ENCODE measurements at regions not wholly inside any gene's neighbourhood (a gene's known extent, or its start where the extent isn't known, plus 50 kb on each side); places are given as distances from the start of the nearest gene placed in this dataset.

DNA sequence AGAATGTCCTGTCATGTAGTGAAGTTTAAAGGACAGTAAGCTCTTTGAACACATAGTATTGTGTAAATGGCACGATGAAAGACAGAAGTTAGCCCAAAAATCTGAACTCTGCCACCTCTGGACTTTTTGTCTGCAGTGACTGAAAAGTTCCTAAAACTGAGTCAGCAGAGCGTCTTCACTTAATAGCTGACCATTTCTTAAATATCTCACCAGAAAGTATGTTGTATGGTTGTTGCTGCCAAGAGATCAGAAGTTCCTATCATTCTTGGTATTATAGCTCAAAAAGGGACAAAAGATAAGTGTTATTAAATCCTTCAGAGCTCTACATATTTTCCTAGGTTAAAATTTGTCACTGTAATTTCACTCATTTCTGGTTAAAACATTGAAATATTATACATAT is 1003.0 kb downstream of the TTLL7 start:
- no peak for TF ChIP-seq MXD4 (CRISPR knock-in tag; IDR thresholded peaks at IDR 0.05; ENCODE audit: borderline replicate concordance)
- TF ChIP-seq, protein P1, sequence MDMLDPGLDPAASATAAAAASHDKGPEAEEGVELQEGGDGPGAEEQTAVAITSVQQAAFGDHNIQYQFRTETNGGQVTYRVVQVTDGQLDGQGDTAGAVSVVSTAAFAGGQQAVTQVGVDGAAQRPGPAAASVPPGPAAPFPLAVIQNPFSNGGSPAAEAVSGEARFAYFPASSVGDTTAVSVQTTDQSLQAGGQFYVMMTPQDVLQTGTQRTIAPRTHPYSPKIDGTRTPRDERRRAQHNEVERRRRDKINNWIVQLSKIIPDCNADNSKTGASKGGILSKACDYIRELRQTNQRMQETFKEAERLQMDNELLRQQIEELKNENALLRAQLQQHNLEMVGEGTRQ (CRISPR knock-in tag; IDR thresholded peaks at IDR 0.05), result no peak
- no peak for TF ChIP-seq ZNF219 (CRISPR knock-in tag; IDR thresholded peaks at IDR 0.05; ENCODE audit: borderline replicate concordance)
- no peak for TF ChIP-seq ATF1 (CRISPR knock-in tag; IDR thresholded peaks at IDR 0.05)
- TF ChIP-seq FOXJ3 (CRISPR knock-in tag; IDR thresholded peaks at IDR 0.05; ENCODE audit: borderline replicate concordance), result no peak
- TF ChIP-seq, protein P2, sequence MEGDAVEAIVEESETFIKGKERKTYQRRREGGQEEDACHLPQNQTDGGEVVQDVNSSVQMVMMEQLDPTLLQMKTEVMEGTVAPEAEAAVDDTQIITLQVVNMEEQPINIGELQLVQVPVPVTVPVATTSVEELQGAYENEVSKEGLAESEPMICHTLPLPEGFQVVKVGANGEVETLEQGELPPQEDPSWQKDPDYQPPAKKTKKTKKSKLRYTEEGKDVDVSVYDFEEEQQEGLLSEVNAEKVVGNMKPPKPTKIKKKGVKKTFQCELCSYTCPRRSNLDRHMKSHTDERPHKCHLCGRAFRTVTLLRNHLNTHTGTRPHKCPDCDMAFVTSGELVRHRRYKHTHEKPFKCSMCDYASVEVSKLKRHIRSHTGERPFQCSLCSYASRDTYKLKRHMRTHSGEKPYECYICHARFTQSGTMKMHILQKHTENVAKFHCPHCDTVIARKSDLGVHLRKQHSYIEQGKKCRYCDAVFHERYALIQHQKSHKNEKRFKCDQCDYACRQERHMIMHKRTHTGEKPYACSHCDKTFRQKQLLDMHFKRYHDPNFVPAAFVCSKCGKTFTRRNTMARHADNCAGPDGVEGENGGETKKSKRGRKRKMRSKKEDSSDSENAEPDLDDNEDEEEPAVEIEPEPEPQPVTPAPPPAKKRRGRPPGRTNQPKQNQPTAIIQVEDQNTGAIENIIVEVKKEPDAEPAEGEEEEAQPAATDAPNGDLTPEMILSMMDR (IDR thresholded peaks at IDR 0.05), result no peak
- TF ChIP-seq, protein P3, sequence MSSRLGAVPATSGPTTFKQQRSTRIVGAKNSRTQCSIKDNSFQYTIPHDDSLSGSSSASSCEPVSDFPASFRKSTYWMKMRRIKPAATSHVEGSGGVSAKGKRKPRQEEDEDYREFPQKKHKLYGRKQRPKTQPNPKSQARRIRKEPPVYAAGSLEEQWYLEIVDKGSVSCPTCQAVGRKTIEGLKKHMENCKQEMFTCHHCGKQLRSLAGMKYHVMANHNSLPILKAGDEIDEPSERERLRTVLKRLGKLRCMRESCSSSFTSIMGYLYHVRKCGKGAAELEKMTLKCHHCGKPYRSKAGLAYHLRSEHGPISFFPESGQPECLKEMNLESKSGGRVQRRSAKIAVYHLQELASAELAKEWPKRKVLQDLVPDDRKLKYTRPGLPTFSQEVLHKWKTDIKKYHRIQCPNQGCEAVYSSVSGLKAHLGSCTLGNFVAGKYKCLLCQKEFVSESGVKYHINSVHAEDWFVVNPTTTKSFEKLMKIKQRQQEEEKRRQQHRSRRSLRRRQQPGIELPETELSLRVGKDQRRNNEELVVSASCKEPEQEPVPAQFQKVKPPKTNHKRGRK (CRISPR knock-in tag; IDR thresholded peaks at IDR 0.05; ENCODE audit: borderline replicate concordance), result no peak
- no peak for TF ChIP-seq IRF2 (CRISPR knock-in tag; IDR thresholded peaks at IDR 0.05; ENCODE audit: borderline replicate concordance, low read depth)
- TF ChIP-seq, protein P4, sequence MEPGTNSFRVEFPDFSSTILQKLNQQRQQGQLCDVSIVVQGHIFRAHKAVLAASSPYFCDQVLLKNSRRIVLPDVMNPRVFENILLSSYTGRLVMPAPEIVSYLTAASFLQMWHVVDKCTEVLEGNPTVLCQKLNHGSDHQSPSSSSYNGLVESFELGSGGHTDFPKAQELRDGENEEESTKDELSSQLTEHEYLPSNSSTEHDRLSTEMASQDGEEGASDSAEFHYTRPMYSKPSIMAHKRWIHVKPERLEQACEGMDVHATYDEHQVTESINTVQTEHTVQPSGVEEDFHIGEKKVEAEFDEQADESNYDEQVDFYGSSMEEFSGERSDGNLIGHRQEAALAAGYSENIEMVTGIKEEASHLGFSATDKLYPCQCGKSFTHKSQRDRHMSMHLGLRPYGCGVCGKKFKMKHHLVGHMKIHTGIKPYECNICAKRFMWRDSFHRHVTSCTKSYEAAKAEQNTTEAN (CRISPR knock-in tag; IDR thresholded peaks at IDR 0.05), result no peak
- no peak for TF ChIP-seq CBFB (CRISPR knock-in tag; IDR thresholded peaks at IDR 0.05; ENCODE audit: low read depth)
- TF ChIP-seq SP1 (CRISPR knock-in tag; conservative IDR thresholded peaks at IDR 0.05), result no peak
- TF ChIP-seq JUN (CRISPR knock-in tag; IDR thresholded peaks at IDR 0.05), result no peak
